Activated CD4-positive, alpha-beta T cell treated with anti-CD3 and anti-CD28 coated beads for 4 hours (primary cell): ENCODE measurements at regions not wholly inside any gene's neighbourhood (a gene's known extent, or its start where the extent isn't known, plus 50 kb on each side); places are given as distances from the start of the nearest gene placed in this dataset.

Experiments used
- DNase-seq, 2 donors: peaks; one replicate each; pipeline ENCODE4 v3.0.0-alpha.2; 2020

DNA sequence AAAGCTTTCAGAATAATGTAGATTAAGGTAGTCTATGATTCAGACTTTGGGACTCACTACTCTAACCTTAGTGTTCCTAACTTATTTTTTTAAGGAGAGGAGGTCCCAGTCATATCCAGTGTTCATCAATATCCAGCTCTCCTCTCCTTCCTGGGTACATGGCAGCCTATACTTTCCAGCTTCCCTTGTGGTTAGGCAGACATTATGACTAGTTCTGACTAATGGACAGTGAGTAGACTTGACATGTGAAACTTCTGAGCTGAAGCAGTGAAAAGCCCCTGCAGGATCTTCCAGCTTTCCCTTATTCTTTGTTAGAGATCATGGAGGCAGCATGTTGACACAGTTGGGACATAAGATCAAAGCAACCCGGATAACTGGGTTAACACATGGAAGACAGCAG, 144.2 kb downstream of the PTPRU start:
- DNase-seq = no peak

DNA sequence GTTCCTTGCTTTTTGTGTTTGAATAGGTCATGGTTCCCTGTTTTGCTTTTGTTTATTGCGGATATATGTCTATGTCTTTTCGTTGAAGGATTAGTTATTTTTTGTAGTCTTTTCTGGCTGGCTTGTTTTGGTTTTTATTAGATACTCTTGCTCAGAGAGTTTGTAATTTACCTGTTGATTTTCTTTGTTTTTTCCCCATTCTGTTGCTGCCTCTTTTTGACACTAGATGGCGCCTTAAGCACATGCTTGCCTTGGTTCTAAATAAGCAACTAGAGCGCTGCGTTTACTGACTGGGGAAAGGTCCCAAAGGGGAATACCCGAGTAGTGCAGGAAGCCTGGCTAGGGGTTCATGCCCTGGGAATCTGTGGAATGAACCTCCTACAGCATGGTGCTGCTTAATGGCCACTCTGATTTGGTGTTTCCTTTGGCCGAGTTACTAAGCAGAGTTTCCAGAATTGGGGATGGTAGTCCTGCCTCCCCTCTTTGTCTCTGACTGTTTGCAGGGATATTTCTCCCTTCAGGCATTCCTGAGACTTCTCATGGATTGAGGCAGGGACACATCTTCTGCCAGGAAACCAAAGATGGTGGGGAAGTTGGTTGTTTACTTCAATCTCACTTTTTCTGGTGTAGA, 143.2 kb downstream of the PTPRU start:
- no peak for DNase-seq
